Psoas muscle (tissue), 7 donors: ENCODE measurements at regions not wholly inside any gene's neighbourhood (a gene's known extent, or its start where the extent isn't known, plus 50 kb on each side); places are given as distances from the start of the nearest gene placed in this dataset.

Experiments used
- ATAC-seq, 4 donors: fragments of 200-7000 bp; cut with Tn5 transposase; one replicate each; pipeline ENCODE4 v1.9.1; 2020; ENCODE audit warnings: moderate library complexity in 3 of 4, mild to moderate bottlenecking in 2 of 4
- DNase-seq, 2 donors: peaks; one replicate each; pipeline ENCODE4 v3.0.0-alpha.2; 2020
- H3K27ac ChIP-seq: fragments of 200-600 bp; one replicate; pipeline ENCODE4 v1.8.0; 2022
- H3K27me3 ChIP-seq, 3 donors: fragments of 200-600 bp in 1 of 3; one replicate each; pipeline versions ENCODE4 v1.6.1 to v1.8.0; 2013 to 2022; ENCODE audit warnings: low read length in 2 of 3, mild to moderate bottlenecking in 2 of 3, moderate library complexity in 1 of 3; ENCODE audit not compliant: insufficient read depth in 3 of 3
- H3K36me3 ChIP-seq, 2 donors: fragments of 200-600 bp in 1 of 2; one replicate each; pipeline versions ENCODE4 v1.6.1 to v1.8.0; 2013 to 2022; ENCODE audit warnings: low read depth in 1 of 2, mild to moderate bottlenecking in 1 of 2, moderate library complexity in 1 of 2; ENCODE audit not compliant: insufficient read depth in 1 of 2
- H3K4me1 ChIP-seq: fragments of 200-600 bp; one replicate; pipeline ENCODE4 v1.8.0; 2022
- H3K4me3 ChIP-seq: fragments of 200-600 bp; one replicate; pipeline ENCODE4 v1.8.0; 2022; ENCODE audit warnings: mild to moderate bottlenecking
- H3K9me3 ChIP-seq: fragments of 200-600 bp; one replicate; pipeline ENCODE4 v1.8.0; 2022
- WGBS, 3 donors: extraction: QIAGEN DNeasy Blood & Tissue Kit; methylation state at CpG; one replicate each; pipeline versions ENCODE4 v1.1.6 to v1.1.7; 2013; 5-methylcytosine and 5-hydroxymethylcytosine counted together
- intact Hi-C, 2 donors: fragments of 100-400 bp; cut with DNase I; formaldehyde crosslinking; loops; one replicate each; pipeline versions ENCODE4 v1.11.0 to v1.14.2; 2022
- TF ChIP-seq, protein P1 (sequence below): fragments of 200-600 bp; IDR thresholded peaks from one replicate; pipeline ENCODE4 v1.8.0; 2022; ENCODE audit warnings: antibody characterized with exemption
- donor health status: healthy with polysubstance abuse.
- donor health status: DM: no; HTN: no; CAD: no; lungs with moderate emphysema.
- donor health status: Bipolar disorder and iron deficiency.
- donor health status: healthy.
- donor health status: DM: yes; HTN: yes; CAD: no.
- donor health status: DM: no; HTN: no; CAD: no.
- donor health status: DM: yes; HTN: yes; CAD: no.

DNA sequence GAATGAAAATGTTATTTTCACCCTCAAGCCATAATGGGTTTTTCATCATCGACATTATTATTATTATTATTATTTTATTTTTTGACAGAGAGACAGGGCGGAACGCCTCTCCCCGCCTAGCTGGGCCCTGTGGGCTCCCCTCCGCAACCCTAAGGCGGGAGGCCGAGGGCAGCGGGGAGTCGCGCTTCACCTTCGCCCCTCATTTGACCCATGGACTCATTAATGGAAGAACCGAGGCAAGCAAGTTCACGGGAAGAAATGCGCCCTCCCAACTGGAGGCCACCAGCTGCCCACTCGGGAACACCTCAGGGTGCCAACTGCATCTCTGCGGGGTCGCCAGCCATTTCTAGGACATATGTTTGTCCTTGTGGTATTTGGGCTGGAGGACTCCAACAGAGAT lies 115.3 kb upstream of the KIRREL3 start:
- 94% methylated on average over 17 of the region's 17 CpGs for WGBS, 3 donors
- DNase-seq = no peak
- intact Hi-C loops = no loop called here

DNA sequence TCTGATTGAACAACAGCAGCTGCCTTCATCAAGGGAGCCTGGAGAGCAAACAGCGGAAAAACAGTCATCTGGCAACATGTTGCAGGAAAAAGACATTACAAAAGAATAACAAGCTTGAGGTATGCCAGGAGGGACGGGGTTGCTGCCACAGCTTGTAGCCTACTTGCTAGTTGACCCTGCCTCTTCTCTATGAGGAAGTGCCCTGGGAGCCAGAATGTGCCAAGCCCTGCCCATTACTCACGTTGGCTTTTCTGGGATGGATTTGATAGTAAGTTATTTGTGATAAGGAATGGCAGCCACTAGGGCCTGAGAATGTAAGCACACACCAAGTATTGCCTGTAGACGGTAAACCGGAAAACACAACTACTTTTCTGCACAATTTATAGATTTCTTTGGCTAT lies 113.5 kb upstream of the KIRREL3 start:
- no peak for ATAC-seq
- WGBS, 3 donors = 50 to 61% (median 53%) methylated on average over 5 of the region's 5 CpGs
- Histone ChIP-seq H3K36me3 (no peaks in the 10 kb centered on the region), H3K27me3 (no peaks in the 10 kb centered on the region), H3K4me1 (no peaks in the 10 kb centered on the region), H3K4me3 (no peak overlapping the region), H3K9me3 (no peaks in the 10 kb centered on the region), H3K27ac (no peak overlapping the region)
- intact Hi-C loops = no loop called here
- DNase-seq = no peak
- TF ChIP-seq, protein P1, sequence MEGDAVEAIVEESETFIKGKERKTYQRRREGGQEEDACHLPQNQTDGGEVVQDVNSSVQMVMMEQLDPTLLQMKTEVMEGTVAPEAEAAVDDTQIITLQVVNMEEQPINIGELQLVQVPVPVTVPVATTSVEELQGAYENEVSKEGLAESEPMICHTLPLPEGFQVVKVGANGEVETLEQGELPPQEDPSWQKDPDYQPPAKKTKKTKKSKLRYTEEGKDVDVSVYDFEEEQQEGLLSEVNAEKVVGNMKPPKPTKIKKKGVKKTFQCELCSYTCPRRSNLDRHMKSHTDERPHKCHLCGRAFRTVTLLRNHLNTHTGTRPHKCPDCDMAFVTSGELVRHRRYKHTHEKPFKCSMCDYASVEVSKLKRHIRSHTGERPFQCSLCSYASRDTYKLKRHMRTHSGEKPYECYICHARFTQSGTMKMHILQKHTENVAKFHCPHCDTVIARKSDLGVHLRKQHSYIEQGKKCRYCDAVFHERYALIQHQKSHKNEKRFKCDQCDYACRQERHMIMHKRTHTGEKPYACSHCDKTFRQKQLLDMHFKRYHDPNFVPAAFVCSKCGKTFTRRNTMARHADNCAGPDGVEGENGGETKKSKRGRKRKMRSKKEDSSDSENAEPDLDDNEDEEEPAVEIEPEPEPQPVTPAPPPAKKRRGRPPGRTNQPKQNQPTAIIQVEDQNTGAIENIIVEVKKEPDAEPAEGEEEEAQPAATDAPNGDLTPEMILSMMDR = no peak

More for the DNA sequence above, 115.3 kb upstream of the KIRREL3 start:
- Histone ChIP-seq H3K36me3 (no peaks in the 10 kb centered on the region), H3K9me3 (no peaks in the 10 kb centered on the region), H3K27ac (no peak overlapping the region), H3K4me3 (no peak overlapping the region), H3K27me3 (no peaks in the 10 kb centered on the region), H3K4me1 (no peaks in the 10 kb centered on the region)
- no peak for ATAC-seq
- TF ChIP-seq, protein P1 = no peak

- TF ChIP-seq, protein P1 = no peak
- 32 to 37% (median 36%) methylated on average over 6 of the region's 6 CpGs for WGBS, 3 donors
- H3K9me3 ChIP-seq = no peaks in the 10 kb centered on the region
- no peak overlapping the region for H3K27ac ChIP-seq
- ATAC-seq (no peak), DNase-seq (no peak)
- H3K4me3 ChIP-seq = no peak overlapping the region
- H3K36me3 ChIP-seq = no peaks in the 10 kb centered on the region
- no peaks in the 10 kb centered on the region for H3K4me1 ChIP-seq
- H3K27me3 ChIP-seq = peaks cover 0 to 2% (median 0%) of the 10 kb centered on the region in 3 donors
- intact Hi-C loops = no loop called here
Observed at GRCh38 chr11:127110542-127110941, 110.0 kb upstream of the KIRREL3 start.

GRCh38 chr11:127109796-127110480 lies 109.4 kb upstream of the KIRREL3 start:
- DNase-seq = no peak
- 29 to 39% (median 30%) methylated on average over 5 of the region's 5 CpGs for WGBS, 3 donors
- Histone ChIP-seq H3K27ac (no peak overlapping the region), H3K4me1 (no peaks in the 10 kb centered on the region), H3K4me3 (no peak overlapping the region), H3K9me3 (no peaks in the 10 kb centered on the region), H3K36me3 (no peaks in the 10 kb centered on the region), H3K27me3 (peaks cover 0 to 2% (median 0%) of the 10 kb centered on the region in 3 donors)
- no peak for ATAC-seq
- TF ChIP-seq, protein P1 = no peak
- intact Hi-C loops = no loop called here

- intact Hi-C loops = no loop called here
- no peaks in the 10 kb centered on the region for H3K36me3 ChIP-seq
Observed at GRCh38 chr11:127108838-127109237, 108.3 kb upstream of the KIRREL3 start.

More at GRCh38 chr11:127108838-127109237, 108.3 kb upstream of the KIRREL3 start:
- DNase-seq = no peak
- Histone ChIP-seq H3K27ac (no peak overlapping the region), H3K4me1 (no peaks in the 10 kb centered on the region), H3K9me3 (no peaks in the 10 kb centered on the region), H3K27me3 (peaks cover 0 to 2% (median 0%) of the 10 kb centered on the region in 3 donors), H3K4me3 (no peak overlapping the region)
- 77 to 79% (median 77%) methylated on average over 3 of the region's 3 CpGs for WGBS, 3 donors
- TF ChIP-seq, protein P1 = no peak
- ATAC-seq = no peak
